H1 (cell line): ENCODE measurements at regions not wholly inside any gene's neighbourhood (a gene's known extent, or its start where the extent isn't known, plus 50 kb on each side); places are given as distances from the start of the nearest gene placed in this dataset.

Experiments
- CREB1 ChIP-seq: IDR thresholded peaks from 2 replicates; pipeline ENCODE4 v1.6.1; 2012; ENCODE audit warnings: inconsistent platforms
- POLR2A ChIP-seq, 2 experiments: IDR thresholded peaks; 1 replicate in 1 of 2; 2 replicates in 1 of 2; pipeline ENCODE4 v1.6.1; 2011; ENCODE audit warnings: low read depth in 2 of 2, low read length in 2 of 2, mild to moderate bottlenecking in 2 of 2; ENCODE audit errors: control extremely low read depth in 1 of 2
- SP1 ChIP-seq: IDR thresholded peaks from 2 replicates; pipeline ENCODE4 v1.6.1; 2011; ENCODE audit warnings: low read depth, low read length
- TCF12 ChIP-seq: IDR thresholded peaks from 2 replicates; pipeline ENCODE4 v1.6.1; 2011; ENCODE audit warnings: low read depth, mild to moderate bottlenecking, low read length

GRCh38 chr10:27445070-27445469 lies 59.0 kb upstream of the RAB18 start (continued):
- TF ChIP-seq POLR2A (IDR thresholded peaks at IDR 0.05; ENCODE audit: control extremely low read depth in 1 of 2, low read depth in 2 of 2, low read length in 2 of 2) = no peak
- no peak for TF ChIP-seq CREB1
- TF ChIP-seq SP1 = no peak
- TF ChIP-seq TCF12 = no peak
